ENCODE measurements at regions not wholly inside any gene's neighbourhood (a gene's known extent, or its start where the extent isn't known, plus 50 kb on each side); places are given as distances from the start of the nearest gene placed in this dataset.

GRCh38 chr6:102798636-102799035, 1405.1 kb downstream of the GRIK2 start:
- no peak overlapping the region for H3K27ac ChIP-seq (ENCODE audit: low read depth in 1 of 2, low read length in 1 of 2)
- WGBS, 2 donors: 8 to 17% methylated on average over 11 to 13 of the region's 13 CpGs
- H3K4me1 ChIP-seq (ENCODE audit: control insufficient read depth in 5 of 5, insufficient read depth in 5 of 5, low read length in 5 of 5): no peaks in the 10 kb centered on the region
- H3K4me3 ChIP-seq: no peak overlapping the region
- no peak for TF ChIP-seq CTCF (IDR thresholded peaks at IDR 0.05; ENCODE audit: control extremely low read depth, extremely low read depth)
- ATAC-seq (ENCODE audit: insufficient read depth, low FRiP score) (no peak), DNase-seq (peak in 2 of 3 donors; percentile 1 to 3)
- no peak overlapping the region for H3K9ac ChIP-seq (ENCODE audit: insufficient read depth in 1 of 2, low read length in 2 of 2)
- no peaks in the 10 kb centered on the region for H3K27me3 ChIP-seq (ENCODE audit: control insufficient read depth in 3 of 3, insufficient read depth in 3 of 3, low read length in 2 of 3)
- H3K9me3 ChIP-seq (ENCODE audit: control insufficient read depth in 4 of 4, insufficient read depth in 3 of 4, low read length in 3 of 4): no peaks in the 10 kb centered on the region
- H3K36me3 ChIP-seq (ENCODE audit: control insufficient read depth in 4 of 4, insufficient read depth in 4 of 4, low read length in 4 of 4): no peaks in the 10 kb centered on the region

GRCh38 chr6:102793752-102794151, 1400.2 kb downstream of the GRIK2 start:
- 59 to 72% methylated on average over 1 of the region's 1 CpG for WGBS, 2 donors
- H3K4me3 ChIP-seq: no peak overlapping the region
- TF ChIP-seq CTCF (IDR thresholded peaks at IDR 0.05; ENCODE audit: control extremely low read depth, extremely low read depth): no peak
- H3K9ac ChIP-seq (ENCODE audit: insufficient read depth in 1 of 2, low read length in 2 of 2): no peak overlapping the region
- no peaks in the 10 kb centered on the region for H3K36me3 ChIP-seq (ENCODE audit: control insufficient read depth in 4 of 4, insufficient read depth in 4 of 4, low read length in 4 of 4)
- no peaks in the 10 kb centered on the region for H3K9me3 ChIP-seq (ENCODE audit: control insufficient read depth in 4 of 4, insufficient read depth in 3 of 4, low read length in 3 of 4)
- ATAC-seq (ENCODE audit: insufficient read depth, low FRiP score) (no peak), DNase-seq (no peak)
- H3K27ac ChIP-seq (ENCODE audit: low read depth in 1 of 2, low read length in 1 of 2): no peak overlapping the region
- H3K27me3 ChIP-seq (ENCODE audit: control insufficient read depth in 3 of 3, insufficient read depth in 3 of 3, low read length in 2 of 3): no peaks in the 10 kb centered on the region
- no peaks in the 10 kb centered on the region for H3K4me1 ChIP-seq (ENCODE audit: control insufficient read depth in 5 of 5, insufficient read depth in 5 of 5, low read length in 5 of 5)

GRCh38 chr6:102774326-102774725, 1380.8 kb downstream of the GRIK2 start:
- H3K36me3 ChIP-seq (ENCODE audit: control insufficient read depth in 4 of 4, insufficient read depth in 4 of 4, low read length in 4 of 4): no peaks in the 10 kb centered on the region
- DNase-seq (peak in 2 of 3 donors; percentile 25 to 27), ATAC-seq (ENCODE audit: insufficient read depth, low FRiP score) (no peak)
- H3K27me3 ChIP-seq (ENCODE audit: control insufficient read depth in 3 of 3, insufficient read depth in 3 of 3, low read length in 2 of 3): no peaks in the 10 kb centered on the region
- H3K9me3 ChIP-seq (ENCODE audit: control insufficient read depth in 4 of 4, insufficient read depth in 3 of 4, low read length in 3 of 4): no peaks in the 10 kb centered on the region
- no peak for TF ChIP-seq CTCF (IDR thresholded peaks at IDR 0.05; ENCODE audit: control extremely low read depth, extremely low read depth)
- no peaks in the 10 kb centered on the region for H3K4me1 ChIP-seq (ENCODE audit: control insufficient read depth in 5 of 5, insufficient read depth in 5 of 5, low read length in 5 of 5)
- H3K4me3 ChIP-seq: no peak overlapping the region
- no peak overlapping the region for H3K27ac ChIP-seq (ENCODE audit: low read depth in 1 of 2, low read length in 1 of 2)
- no peak overlapping the region for H3K9ac ChIP-seq (ENCODE audit: insufficient read depth in 1 of 2, low read length in 2 of 2)
- WGBS, 2 donors: 58 to 70% methylated on average over 1 of the region's 1 CpG

GRCh38 chr6:102773636-102774035, 1380.1 kb downstream of the GRIK2 start:
- Histone ChIP-seq H3K27me3 (ENCODE audit: control insufficient read depth in 3 of 3, insufficient read depth in 3 of 3, low read length in 2 of 3) (no peaks in the 10 kb centered on the region), H3K36me3 (ENCODE audit: control insufficient read depth in 4 of 4, insufficient read depth in 4 of 4, low read length in 4 of 4) (no peaks in the 10 kb centered on the region), H3K9ac (ENCODE audit: insufficient read depth in 1 of 2, low read length in 2 of 2) (no peak overlapping the region), H3K9me3 (ENCODE audit: control insufficient read depth in 4 of 4, insufficient read depth in 3 of 4, low read length in 3 of 4) (no peaks in the 10 kb centered on the region), H3K4me1 (ENCODE audit: control insufficient read depth in 5 of 5, insufficient read depth in 5 of 5, low read length in 5 of 5) (no peaks in the 10 kb centered on the region), H3K27ac (ENCODE audit: low read depth in 1 of 2, low read length in 1 of 2) (no peak overlapping the region), H3K4me3 (no peak overlapping the region)
- DNase-seq (no peak), ATAC-seq (ENCODE audit: insufficient read depth, low FRiP score) (no peak)
- TF ChIP-seq CTCF (IDR thresholded peaks at IDR 0.05; ENCODE audit: control extremely low read depth, extremely low read depth): no peak
- WGBS, 2 donors: 88 to 91% methylated on average over 2 of the region's 2 CpGs
